GM12878 (cell line): ENCODE measurements at regions not wholly inside any gene's neighbourhood (a gene's known extent, or its start where the extent isn't known, plus 50 kb on each side); places are given as distances from the start of the nearest gene placed in this dataset.

Experiments used
- ATAC-seq: fragments of 200-7000 bp; cut with Tn5 transposase; 3 replicates; pipeline ENCODE4 v1.9.1; 2020; ENCODE audit warnings: mild to moderate bottlenecking, moderate library complexity
- BruUV-seq: library from RNA; stranded (reverse); fragments of 400-500 nt; replicated peaks from 2 replicates; lab custom pipeline; 2021; lab: Mats Ljungman, UMichigan
- CTCF ChIA-PET: fragments of 300-600 bp; sonication (Branson Sonifier 250); formaldehyde crosslinking; extraction: SDS; loops from one replicate; lab custom pipeline; 2021; ENCODE audit warnings: inconsistent platforms; lab: Yijun Ruan, JAX
- POLR2A ChIA-PET: fragments of 350-600 bp; formaldehyde crosslinking; extraction: SDS; loops from one replicate; lab custom pipeline; 2021; ENCODE audit warnings: inconsistent platforms; lab: Charles Lee
- RAD21 ChIA-PET: fragments of 300-600 bp; sonication (Branson Sonifier 250); formaldehyde crosslinking; loops from one replicate; lab custom pipeline; 2023; ENCODE audit warnings: antibody characterized with exemption; ENCODE audit not compliant: unreplicated experiment; lab: Charles Lee
- SMC1A ChIA-PET: fragments of 300-600 bp; sonication (Branson Sonifier 250); formaldehyde crosslinking; loops from one replicate; lab custom pipeline; 2023; ENCODE audit not compliant: unreplicated experiment, uncharacterized antibody; lab: Charles Lee
- DNase-seq: peaks from one replicate; pipeline ENCODE4 v3.0.0-alpha.2; 2011; ENCODE audit warnings: low read depth, low spot score
- FAIRE-seq: peaks from 3 replicates; lab custom pipeline; 2011; peaks lifted over from hg19 to GRCh38; lab: Jason Lieb, UNC
- H2AFZ ChIP-seq: 2 replicates; pipeline ENCODE4 v1.6.0; 2011; ENCODE audit warnings: low read depth, low read length, control low read depth; ENCODE audit not compliant: control insufficient read depth
- H3K27ac ChIP-seq: 2 replicates; pipeline ENCODE4 v1.5.1; 2011; ENCODE audit warnings: control low read depth; ENCODE audit not compliant: control insufficient read depth, insufficient read depth
- H3K27me3 ChIP-seq, 2 experiments: replicated peaks in 1 of 2; 2 replicates each; pipeline versions ENCODE4 v1.6.0 to v1.6.1; 2011; ENCODE audit warnings: low read length in 1 of 2; ENCODE audit not compliant: control insufficient read depth in 2 of 2, insufficient read depth in 2 of 2
- H3K36me3 ChIP-seq, 2 experiments: 2 replicates each; pipeline ENCODE4 v1.5.1; 2011; ENCODE audit warnings: low read length in 1 of 2; ENCODE audit not compliant: control insufficient read depth in 2 of 2, insufficient read depth in 2 of 2
- H3K4me1 ChIP-seq: 2 replicates; pipeline ENCODE4 v1.6.1; 2011; ENCODE audit warnings: mild to moderate bottlenecking, low read length, moderate library complexity, mixed read lengths; ENCODE audit not compliant: control insufficient read depth, insufficient read depth
- H3K4me2 ChIP-seq: 2 replicates; pipeline ENCODE4 v1.6.0; 2011; ENCODE audit warnings: control low read depth; ENCODE audit not compliant: control insufficient read depth, insufficient read depth
- H3K4me3 ChIP-seq: fragments of 200-600 bp; sonication (generic); 2 replicates; pipeline ENCODE4 v1.5.1; 2016
- H3K79me2 ChIP-seq: 2 replicates; pipeline ENCODE4 v1.6.0; 2011; ENCODE audit warnings: low read length; ENCODE audit not compliant: control insufficient read depth, insufficient read depth
- H3K9ac ChIP-seq: 2 replicates; pipeline ENCODE4 v1.8.0; 2011; ENCODE audit warnings: low read length, control low read depth, mixed read lengths; ENCODE audit not compliant: control insufficient read depth, insufficient read depth
- H3K9me3 ChIP-seq: replicated peaks from 3 replicates; pipeline ENCODE4 v1.5.1; 2011; ENCODE audit warnings: mild to moderate bottlenecking, low read length; ENCODE audit not compliant: control insufficient read depth, insufficient read depth
- H4K20me1 ChIP-seq: 2 replicates; pipeline ENCODE4 v1.6.0; 2011; ENCODE audit not compliant: control insufficient read depth, insufficient read depth
- BRCA1 ChIP-seq: IDR thresholded peaks from 2 replicates; pipeline ENCODE4 v1.6.1; 2011; ENCODE audit warnings: low read depth, low read length, improper control_type of control experiment
- EP300 ChIP-seq, 2 experiments: fragments of 150-350 bp in 1 of 2; IDR thresholded peaks; 2 replicates each; pipeline ENCODE4 v1.6.1; 2011 to 2012; ENCODE audit warnings: low read depth in 2 of 2, low read length in 2 of 2, borderline replicate concordance in 1 of 2, improper control_type of control experiment in 1 of 2, inconsistent platforms in 1 of 2; ENCODE audit not compliant: control insufficient read depth in 1 of 2
- ETV6 ChIP-seq, 2 experiments: fragments of 450-650 bp in 1 of 2; IDR thresholded peaks in 1 of 2; conservative IDR thresholded peaks in 1 of 2; 2 replicates each; pipeline ENCODE4 v1.6.1; 2014; ENCODE audit warnings: antibody characterized with exemption in 1 of 2, borderline replicate concordance in 1 of 2, low read depth in 1 of 2, mild to moderate bottlenecking in 1 of 2, moderate library complexity in 1 of 2
- IKZF2 ChIP-seq, 2 experiments: fragments of 450-650 bp; IDR thresholded peaks; 2 replicates each; pipeline ENCODE4 v1.6.1; 2017; ENCODE audit warnings: mild to moderate bottlenecking in 2 of 2, moderate library complexity in 2 of 2
- IRF4 ChIP-seq: IDR thresholded peaks from 2 replicates; pipeline ENCODE4 v1.6.1; 2011; ENCODE audit warnings: low read depth, low read length
- NFYB ChIP-seq: IDR thresholded peaks from 2 replicates; pipeline ENCODE4 v1.6.1; 2011; ENCODE audit warnings: low read depth, mild to moderate bottlenecking, low read length, improper control_type of control experiment, moderate library complexity; ENCODE audit not compliant: insufficient read depth
- RFX5 ChIP-seq: IDR thresholded peaks from 2 replicates; pipeline ENCODE4 v1.6.1; 2011; ENCODE audit warnings: low read depth, low read length, improper control_type of control experiment
- TBL1XR1 ChIP-seq: IDR thresholded peaks from 2 replicates; pipeline ENCODE4 v1.6.1; 2012; ENCODE audit warnings: low read depth, low read length, improper control_type of control experiment
- YY1 ChIP-seq: IDR thresholded peaks from 2 replicates; pipeline ENCODE4 v1.6.1; 2011; ENCODE audit warnings: low read depth, mild to moderate bottlenecking, low read length
- WGBS: methylation state at CpG from one replicate; pipeline ENCODE4 v1.1.6; 2016; ENCODE audit warnings: low lambda C conversion rate; ENCODE audit not compliant: insufficient replicate concordance, insufficient coverage; ENCODE audit errors: missing lambda C conversion rate; 5-methylcytosine and 5-hydroxymethylcytosine counted together
- in situ Hi-C: fragments of 300-500 bp; cut with MboI; formaldehyde crosslinking; loops from 9 replicates; pipeline ENCODE4 v1.14.3; 2018; ENCODE audit warnings: mixed read lengths
- intact Hi-C: fragments of 100-400 bp; cut with micrococcal nuclease; formaldehyde crosslinking; loops from one replicate; pipeline ENCODE4 v1.14.2; 2022; ENCODE audit not compliant: unreplicated experiment
- TF ChIP-seq, protein P1 (sequence below): fragments of 450-650 bp; IDR thresholded peaks from 2 replicates; pipeline ENCODE4 v1.6.1; 2016; ENCODE audit warnings: mild to moderate bottlenecking
- TF ChIP-seq, protein P2 (sequence below): IDR thresholded peaks from 2 replicates; pipeline ENCODE4 v1.6.1; 2012; ENCODE audit warnings: low read length, inconsistent platforms

DNA sequence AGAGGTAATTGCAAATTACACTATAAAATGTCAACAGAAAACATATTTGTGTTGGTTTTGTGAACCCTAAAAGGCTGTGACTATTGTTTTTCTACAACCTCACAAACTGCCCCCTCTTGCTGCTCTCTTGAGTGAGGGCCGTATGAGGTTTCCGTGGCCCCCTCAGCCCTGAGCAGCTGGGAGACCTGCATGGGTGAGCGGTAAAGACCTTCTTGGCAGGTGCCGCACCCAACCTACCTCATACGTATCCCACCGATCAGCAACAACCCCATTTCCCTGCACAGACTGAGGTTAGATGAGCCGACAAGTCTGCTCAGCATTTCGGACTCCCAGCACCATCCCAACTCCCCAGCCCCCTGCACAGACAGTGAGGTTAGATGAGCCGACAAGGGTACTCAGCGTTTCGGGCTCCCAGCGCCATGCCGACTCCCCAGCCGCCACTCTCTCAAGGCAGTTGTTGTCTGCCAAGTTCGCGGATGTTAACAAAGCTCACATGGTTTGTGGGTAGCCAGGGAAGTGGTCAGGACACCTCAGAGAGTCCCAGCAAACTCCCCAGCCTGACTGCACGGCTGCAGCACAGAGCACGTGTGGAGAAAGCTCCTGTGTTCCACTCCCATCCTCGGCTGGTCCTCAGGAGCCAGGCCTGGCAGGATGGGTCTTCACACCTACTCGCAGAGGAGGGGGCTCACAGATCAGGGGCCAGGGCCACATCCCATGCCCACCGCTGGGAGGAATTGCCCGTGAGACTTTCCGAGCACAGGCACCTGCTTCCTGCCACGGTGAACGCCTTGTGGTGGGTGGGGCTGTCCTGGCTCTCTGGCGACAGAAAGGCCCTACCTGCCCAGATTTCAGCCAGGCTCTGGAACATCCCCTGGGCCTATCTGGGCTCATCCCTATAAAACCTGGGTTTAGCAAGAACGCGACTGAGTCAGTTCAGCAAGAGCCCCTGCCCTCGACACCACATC, 502.9 kb downstream of the BRD1 start:
- Histone ChIP-seq H3K4me3 (no peak overlapping the region), H2AFZ (no peak overlapping the region), H3K4me1 (no peaks in the 10 kb centered on the region), H3K9ac (no peak overlapping the region), H3K79me2 (no peaks in the 10 kb centered on the region), H3K9me3 (no peaks in the 10 kb centered on the region; the same call in 2 of the 3 replicates), H3K36me3 (no peaks in the 10 kb centered on the region), H3K4me2 (no peak overlapping the region), H3K27ac (no peak overlapping the region), H4K20me1 (no peaks in the 10 kb centered on the region), H3K27me3 (no peaks in the 10 kb centered on the region)
- ChIA-PET SMC1A (no interaction called here), RAD21 (no interaction called here), CTCF (no interaction called here), POLR2A (no interaction called here)
- no TSS peak for BruUV-seq
- 60% methylated on average over 29 of the region's 29 CpGs for WGBS
- no peak for DNase-seq
- FAIRE-seq: no peak
- intact Hi-C loops (no loop called here), in situ Hi-C loops (loop anchor here (25.0 kb wide), 1 partner anchor 712 kb away; no protein-coding TSS in a partner anchor)
- ATAC-seq: no peak
- TF ChIP-seq TBL1XR1 (no peak), YY1 (no peak), ETV6 (conservative IDR thresholded peaks at IDR 0.05 in 1 of 2, IDR thresholded peaks at IDR 0.05 in 1 of 2; ENCODE audit: borderline replicate concordance in 1 of 2, low read depth in 1 of 2) (no peak), BRCA1 (no peak), EP300 (IDR thresholded peaks at IDR 0.05; ENCODE audit: borderline replicate concordance in 1 of 2, control insufficient read depth in 1 of 2, low read depth in 2 of 2, low read length in 2 of 2) (no peak), NFYB (no peak), IRF4 (no peak), IKZF2 (IDR thresholded peaks at IDR 0.05) (no peak), RFX5 (no peak)
- TF ChIP-seq, protein P1, sequence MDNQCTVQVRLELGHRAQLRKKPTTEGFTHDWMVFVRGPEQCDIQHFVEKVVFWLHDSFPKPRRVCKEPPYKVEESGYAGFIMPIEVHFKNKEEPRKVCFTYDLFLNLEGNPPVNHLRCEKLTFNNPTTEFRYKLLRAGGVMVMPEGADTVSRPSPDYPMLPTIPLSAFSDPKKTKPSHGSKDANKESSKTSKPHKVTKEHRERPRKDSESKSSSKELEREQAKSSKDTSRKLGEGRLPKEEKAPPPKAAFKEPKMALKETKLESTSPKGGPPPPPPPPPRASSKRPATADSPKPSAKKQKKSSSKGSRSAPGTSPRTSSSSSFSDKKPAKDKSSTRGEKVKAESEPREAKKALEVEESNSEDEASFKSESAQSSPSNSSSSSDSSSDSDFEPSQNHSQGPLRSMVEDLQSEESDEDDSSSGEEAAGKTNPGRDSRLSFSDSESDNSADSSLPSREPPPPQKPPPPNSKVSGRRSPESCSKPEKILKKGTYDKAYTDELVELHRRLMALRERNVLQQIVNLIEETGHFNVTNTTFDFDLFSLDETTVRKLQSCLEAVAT: no peak
- TF ChIP-seq, protein P2, sequence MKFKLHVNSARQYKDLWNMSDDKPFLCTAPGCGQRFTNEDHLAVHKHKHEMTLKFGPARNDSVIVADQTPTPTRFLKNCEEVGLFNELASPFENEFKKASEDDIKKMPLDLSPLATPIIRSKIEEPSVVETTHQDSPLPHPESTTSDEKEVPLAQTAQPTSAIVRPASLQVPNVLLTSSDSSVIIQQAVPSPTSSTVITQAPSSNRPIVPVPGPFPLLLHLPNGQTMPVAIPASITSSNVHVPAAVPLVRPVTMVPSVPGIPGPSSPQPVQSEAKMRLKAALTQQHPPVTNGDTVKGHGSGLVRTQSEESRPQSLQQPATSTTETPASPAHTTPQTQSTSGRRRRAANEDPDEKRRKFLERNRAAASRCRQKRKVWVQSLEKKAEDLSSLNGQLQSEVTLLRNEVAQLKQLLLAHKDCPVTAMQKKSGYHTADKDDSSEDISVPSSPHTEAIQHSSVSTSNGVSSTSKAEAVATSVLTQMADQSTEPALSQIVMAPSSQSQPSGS: no peak
